ENCODE measurements at regions not wholly inside any gene's neighbourhood (a gene's known extent, or its start where the extent isn't known, plus 50 kb on each side); places are given as distances from the start of the nearest gene placed in this dataset.
"Not testable (repeated sequence)": the region's sequence is repeated elsewhere in the genome, so short reads cannot be mapped to it uniquely, and the experiment has no call there.

GRCh38 chr12:75787146-75787545 is 244.4 kb downstream of the PHLDA1 start:
- DNase-seq, result not testable (repeated sequence)

GRCh38 chr12:75786070-75786469 is 245.5 kb downstream of the PHLDA1 start:
- no peak for DNase-seq

GRCh38 chr12:75784591-75784990 is 247.0 kb downstream of the PHLDA1 start:
- DNase-seq, result no peak

DNA sequence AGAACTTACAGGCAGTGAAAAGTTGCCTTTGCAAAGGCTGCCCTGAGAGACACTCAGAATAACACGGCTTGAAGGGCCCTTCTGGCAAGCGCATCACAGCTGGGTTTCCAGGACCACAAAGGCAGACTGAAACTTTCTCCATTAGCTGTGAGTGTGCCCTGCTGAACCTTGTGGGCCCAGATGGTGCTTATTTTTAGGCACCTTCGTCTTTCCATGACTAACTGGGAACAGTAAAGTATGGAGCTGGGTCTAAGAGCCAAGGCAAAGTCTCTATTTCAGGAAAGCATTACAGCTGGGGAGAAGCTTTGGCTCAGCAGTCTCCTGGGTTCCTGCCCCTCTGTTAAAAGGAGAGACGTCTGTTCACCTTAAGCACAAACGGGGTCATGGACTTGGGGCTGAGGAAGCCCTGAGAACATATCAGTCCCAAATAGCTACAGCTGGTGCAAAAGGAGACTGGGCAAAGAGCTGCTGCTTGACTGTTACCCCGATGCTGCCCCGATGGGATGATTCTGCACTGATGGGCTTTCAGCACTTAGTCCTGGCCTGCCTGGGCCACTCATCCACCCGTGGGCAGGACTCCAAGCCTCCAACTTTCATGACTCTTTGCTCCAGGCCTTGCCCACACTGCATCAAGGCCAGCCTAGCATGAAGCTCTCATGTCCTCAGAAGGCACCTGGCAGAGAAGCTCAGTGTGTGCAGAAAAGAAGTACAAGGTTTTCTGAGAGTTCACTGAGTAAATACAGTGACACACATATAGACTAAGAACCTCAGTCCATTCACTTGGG is 248.3 kb downstream of the PHLDA1 start:
- no peak for DNase-seq

- DNase-seq, result no peak
These were observed 249.5 kb downstream of the PHLDA1 start for GRCh38 chr12:75782069-75782581.

- peak; percentile 48 for DNase-seq
These were observed 250.0 kb downstream of the PHLDA1 start for GRCh38 chr12:75781532-75782046.

DNA sequence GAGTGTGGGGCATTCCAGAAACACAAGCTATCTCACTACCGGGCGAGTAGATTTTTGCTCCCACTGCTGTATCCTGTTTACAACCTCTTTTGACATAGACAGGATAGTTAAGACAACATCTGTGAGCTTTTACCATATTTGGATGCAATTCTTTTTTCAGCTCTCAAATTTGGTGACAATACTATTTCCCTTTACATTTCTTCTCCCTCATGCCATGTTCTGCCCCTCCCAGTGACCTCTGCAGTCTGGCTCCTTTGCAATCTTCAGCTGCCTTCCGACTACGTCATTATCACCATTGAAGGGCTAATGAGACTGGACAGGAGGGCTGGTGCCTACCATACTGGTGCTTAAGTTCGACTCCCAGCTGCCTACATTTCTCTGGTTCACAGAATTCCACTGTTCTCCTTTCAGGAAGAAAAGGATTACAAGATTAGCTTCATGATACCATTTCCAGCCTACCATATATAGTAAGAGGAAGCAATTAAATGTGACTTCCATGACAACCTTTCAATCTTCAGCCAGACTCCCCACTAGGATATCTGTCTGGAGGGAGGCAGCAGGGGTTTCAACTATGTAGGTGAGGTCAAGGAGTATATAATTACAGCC is 251.6 kb downstream of the PHLDA1 start:
- peak; percentile 67 for DNase-seq

- DNase-seq, result no peak
These were observed 257.1 kb downstream of the PHLDA1 start for GRCh38 chr12:75774261-75775052.

DNA sequence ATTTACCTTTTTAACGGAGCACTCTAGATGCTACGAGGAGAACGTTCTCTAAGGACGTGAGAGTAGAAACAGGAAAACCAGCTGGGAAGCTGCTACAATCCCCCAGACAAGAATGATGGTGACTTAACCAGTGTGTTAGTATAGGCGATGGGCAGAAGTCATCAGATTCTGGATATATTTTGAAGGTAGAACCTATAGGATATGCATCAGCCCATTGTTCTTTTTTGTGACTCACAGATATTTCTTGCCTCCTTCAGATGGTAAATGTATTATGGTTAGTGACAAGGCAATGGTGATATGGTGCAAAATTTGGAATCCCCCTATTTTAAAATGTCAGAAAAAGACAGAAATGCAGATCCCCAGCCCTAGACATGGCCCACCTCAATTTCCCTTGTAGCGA is 258.2 kb downstream of the PHLDA1 start:
- DNase-seq, result no peak

GRCh38 chr12:75771023-75771422 is 259.6 kb upstream of the KRR1 start:
- DNase-seq, result no peak

- DNase-seq, result no peak
These were observed 256.5 kb upstream of the KRR1 start for GRCh38 chr12:75767957-75768356.

GRCh38 chr12:75766263-75767160 is 255.1 kb upstream of the KRR1 start:
- no peak for DNase-seq

- DNase-seq, result no peak
These were observed 254.0 kb upstream of the KRR1 start for GRCh38 chr12:75765170-75766059.

GRCh38 chr12:75764091-75764841 is 252.9 kb upstream of the KRR1 start:
- DNase-seq, result no peak

- DNase-seq, result no peak
These were observed 249.3 kb upstream of the KRR1 start for GRCh38 chr12:75760573-75761294.

GRCh38 chr12:75759842-75760572 is 248.6 kb upstream of the KRR1 start:
- DNase-seq, result no peak

- DNase-seq, result no peak
These were observed 247.8 kb upstream of the KRR1 start for GRCh38 chr12:75759196-75759595.

DNA sequence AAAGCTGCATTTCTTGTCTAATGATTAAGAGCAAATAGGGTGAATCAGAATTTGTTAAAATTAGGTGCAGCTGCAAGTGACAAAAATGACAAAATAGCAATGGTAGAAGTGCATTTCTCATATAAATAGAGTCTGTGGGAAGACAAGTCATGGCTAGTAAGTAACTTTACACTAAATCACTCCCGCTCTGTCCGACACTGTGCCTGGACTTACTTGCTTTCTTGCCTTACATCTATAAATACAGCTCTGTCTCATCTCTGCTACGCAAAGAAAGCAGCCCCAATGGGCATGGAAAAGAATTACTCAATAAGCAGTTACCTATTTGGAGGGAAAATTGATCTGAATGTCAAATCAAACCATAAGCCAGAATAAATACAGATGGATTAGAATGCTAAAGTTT is 245.4 kb upstream of the KRR1 start:
- DNase-seq, result no peak

- no peak for DNase-seq
These were observed 244.7 kb upstream of the KRR1 start for GRCh38 chr12:75756111-75756510.
